Chondrocyte (in vitro differentiated cells): ENCODE measurements at regions not wholly inside any gene's neighbourhood (a gene's known extent, or its start where the extent isn't known, plus 50 kb on each side); places are given as distances from the start of the nearest gene placed in this dataset.
"Not testable (repeated sequence)": the region's sequence is repeated elsewhere in the genome, so short reads cannot be mapped to it uniquely, and the experiment has no call there.

Experiments
- DNase-seq: peaks from one replicate; pipeline ENCODE4 v3.0.0; 2021; ENCODE audit warnings: mixed read lengths, low spot score
- H3K27ac Mint-ChIP-seq: one replicate; pipeline ENCODE4 v1.8.0; 2021; ENCODE audit warnings: mild to moderate bottlenecking, moderate library complexity, mixed read lengths; ENCODE audit not compliant: unreplicated experiment
- H3K27me3 Mint-ChIP-seq: 2 replicates; pipeline ENCODE4 v1.8.0; 2021; ENCODE audit warnings: low read depth, mixed read lengths
- H3K36me3 Mint-ChIP-seq: 2 replicates; pipeline ENCODE4 v1.8.0; 2021; ENCODE audit warnings: low read depth, mixed read lengths
- H3K4me1 Mint-ChIP-seq: 2 replicates; pipeline ENCODE4 v1.8.0; 2021; ENCODE audit warnings: low read depth, mild to moderate bottlenecking, mixed read lengths
- H3K4me3 Mint-ChIP-seq: one replicate; pipeline ENCODE4 v1.8.0; 2021; ENCODE audit warnings: mild to moderate bottlenecking, moderate library complexity, mixed read lengths; ENCODE audit not compliant: unreplicated experiment
- H3K9me3 Mint-ChIP-seq: 2 replicates; pipeline ENCODE4 v1.8.0; 2021; ENCODE audit warnings: low read depth, mixed read lengths
- CTCF ChIP-seq: fragments of 200-600 bp; sonication (generic); IDR thresholded peaks from 2 replicates; pipeline ENCODE4 v1.5.0; 2021; ENCODE audit warnings: antibody characterized with exemption, mild to moderate bottlenecking, moderate library complexity

GRCh38 chr19:28312269-28312668 is 900.7 kb downstream of the UQCRFS1 start:
- no peaks in the 10 kb centered on the region for H3K9me3 Mint-ChIP-seq
- DNase-seq, result no peak
- H3K4me3 Mint-ChIP-seq, result no peak overlapping the region
- H3K27ac Mint-ChIP-seq, result no peak overlapping the region
- no peaks in the 10 kb centered on the region for H3K27me3 Mint-ChIP-seq
- H3K36me3 Mint-ChIP-seq, result no peaks in the 10 kb centered on the region
- TF ChIP-seq CTCF, result no peak
- peaks cover 28% of the 10 kb centered on the region for H3K4me1 Mint-ChIP-seq

- H3K27me3 Mint-ChIP-seq, H3K4me3 Mint-ChIP-seq, H3K27ac Mint-ChIP-seq, H3K9me3 Mint-ChIP-seq, DNase-seq, H3K36me3 Mint-ChIP-seq: not testable (repeated sequence)
- H3K4me1 Mint-ChIP-seq, result peaks cover 28% of the 10 kb centered on the region
These were observed 902.1 kb downstream of the UQCRFS1 start for GRCh38 chr19:28310829-28311228.

GRCh38 chr19:28309070-28309469 is 903.9 kb downstream of the UQCRFS1 start:
- TF ChIP-seq CTCF, result no peak
- no peak overlapping the region for H3K4me3 Mint-ChIP-seq

GRCh38 chr19:28307963-28308362 is 905.0 kb downstream of the UQCRFS1 start:
- H3K36me3 Mint-ChIP-seq, result no peaks in the 10 kb centered on the region
- H3K4me1 Mint-ChIP-seq, result peaks cover 10% of the 10 kb centered on the region
- no peaks in the 10 kb centered on the region for H3K9me3 Mint-ChIP-seq
- H3K27me3 Mint-ChIP-seq, result no peaks in the 10 kb centered on the region
- no peak for DNase-seq
- H3K27ac Mint-ChIP-seq, result no peak overlapping the region
- TF ChIP-seq CTCF, result no peak
- H3K4me3 Mint-ChIP-seq, result no peak overlapping the region

More at GRCh38 chr19:28309070-28309469, 903.9 kb downstream of the UQCRFS1 start:
- no peak for DNase-seq
- H3K36me3 Mint-ChIP-seq, result no peaks in the 10 kb centered on the region
- peaks cover 21% of the 10 kb centered on the region for H3K4me1 Mint-ChIP-seq
- H3K27ac Mint-ChIP-seq, result no peak overlapping the region
- no peaks in the 10 kb centered on the region for H3K27me3 Mint-ChIP-seq
- H3K9me3 Mint-ChIP-seq, result no peaks in the 10 kb centered on the region

- no peaks in the 10 kb centered on the region for H3K9me3 Mint-ChIP-seq
- H3K4me3 Mint-ChIP-seq, result no peak overlapping the region
- no peak overlapping the region for H3K27ac Mint-ChIP-seq
- TF ChIP-seq CTCF, result no peak
- H3K36me3 Mint-ChIP-seq, result no peaks in the 10 kb centered on the region
- no peaks in the 10 kb centered on the region for H3K27me3 Mint-ChIP-seq
- DNase-seq, result no peak
- peaks cover 7% of the 10 kb centered on the region for H3K4me1 Mint-ChIP-seq
These were observed 905.5 kb downstream of the UQCRFS1 start for GRCh38 chr19:28307487-28307886.

GRCh38 chr19:28305513-28305912 is 907.4 kb downstream of the UQCRFS1 start:
- DNase-seq, result no peak
- TF ChIP-seq CTCF, result no peak
- Mint-ChIP-seq H3K36me3 (no peaks in the 10 kb centered on the region), H3K27me3 (no peaks in the 10 kb centered on the region), H3K9me3 (no peaks in the 10 kb centered on the region), H3K4me3 (no peak overlapping the region), H3K4me1 (peaks cover 3% of the 10 kb centered on the region), H3K27ac (no peak overlapping the region)
